Stimulated activated naive CD4-positive, alpha-beta T cell (primary cell): ENCODE measurements at regions not wholly inside any gene's neighbourhood (a gene's known extent, or its start where the extent isn't known, plus 50 kb on each side); places are given as distances from the start of the nearest gene placed in this dataset.

Source experiments
- DNase-seq, 6 experiments: peaks; one replicate each; lab custom pipeline; 2025; lab: John Stamatoyannopoulos, UW

- DNase-seq = no peak
Measured at GRCh38 chr7:128145191-128145590, 95.9 kb upstream of the LEP start.

GRCh38 chr7:128146052-128146451 lies 95.0 kb upstream of the LEP start:
- DNase-seq = no peak

GRCh38 chr7:128148676-128149075 lies 92.4 kb upstream of the LEP start:
- DNase-seq = no peak

- no peak for DNase-seq
Measured at GRCh38 chr7:128150223-128150865, 90.7 kb upstream of the LEP start.

GRCh38 chr7:128151635-128152034 lies 89.4 kb upstream of the LEP start:
- no peak for DNase-seq

GRCh38 chr7:128152721-128153120 lies 88.4 kb upstream of the LEP start:
- DNase-seq = no peak

GRCh38 chr7:128153436-128153835 lies 87.6 kb upstream of the LEP start:
- DNase-seq = no peak

GRCh38 chr7:128154504-128154903 lies 86.6 kb upstream of the LEP start:
- no peak for DNase-seq

- DNase-seq = no peak
Measured at GRCh38 chr7:128155100-128155740, 85.9 kb upstream of the LEP start.

GRCh38 chr7:128157906-128158305 lies 83.2 kb upstream of the LEP start:
- no peak for DNase-seq

GRCh38 chr7:128158370-128158769 lies 82.7 kb upstream of the LEP start:
- no peak for DNase-seq

- DNase-seq = no peak
Measured at GRCh38 chr7:128160296-128160695, 80.8 kb upstream of the LEP start.

- DNase-seq = no peak
Measured at GRCh38 chr7:128161466-128162125, 79.5 kb upstream of the LEP start.

- DNase-seq = no peak
Measured at GRCh38 chr7:128162666-128163065, 78.4 kb upstream of the LEP start.

- no peak for DNase-seq
Measured at GRCh38 chr7:128163473-128163872, 77.6 kb upstream of the LEP start.

GRCh38 chr7:128164061-128164954 lies 76.8 kb upstream of the LEP start:
- no peak for DNase-seq

GRCh38 chr7:128164955-128165670 lies 76.0 kb upstream of the LEP start:
- DNase-seq = no peak

- DNase-seq = no peak
Measured at GRCh38 chr7:128165927-128166420, 75.1 kb upstream of the LEP start.

GRCh38 chr7:128166603-128167041 lies 74.5 kb upstream of the LEP start:
- DNase-seq = peak in 1 of 6 experiments; percentile 14

GRCh38 chr7:128167042-128167701 lies 73.9 kb upstream of the LEP start:
- peak in 1 of 6 experiments; percentile 15 for DNase-seq
